HAP-1 (cell line): ENCODE measurements at regions not wholly inside any gene's neighbourhood (a gene's known extent, or its start where the extent isn't known, plus 50 kb on each side); places are given as distances from the start of the nearest gene placed in this dataset.

ENCODE experiments used
- DNase-seq, 2 experiments: peaks; one replicate each; pipeline ENCODE4 v3.0.0-alpha.2; 2016 to 2020; ENCODE audit warnings: low spot score in 2 of 2
- H3K27me3 ChIP-seq: fragments of 250-450 bp; sonication (Bioruptor Pico); 2 replicates; pipeline ENCODE4 v1.5.1; 2020; ENCODE audit warnings: low read depth, mild to moderate bottlenecking, moderate library complexity
- H3K36me3 ChIP-seq: fragments of 250-450 bp; sonication (Bioruptor Pico); replicated peaks from 2 replicates; pipeline ENCODE4 v1.5.1; 2020; ENCODE audit warnings: mild to moderate bottlenecking
- H3K4me1 ChIP-seq: fragments of 250-450 bp; sonication (Bioruptor Pico); 2 replicates; pipeline ENCODE4 v1.5.1; 2020; ENCODE audit warnings: mild to moderate bottlenecking
- H3K4me3 ChIP-seq: fragments of 250-450 bp; sonication (Bioruptor Pico); 2 replicates; pipeline ENCODE4 v1.5.1; 2020; ENCODE audit warnings: mild to moderate bottlenecking, moderate library complexity
- H3K9me3 ChIP-seq: fragments of 250-450 bp; sonication (Bioruptor Pico); 2 replicates; pipeline ENCODE4 v1.5.1; 2020; ENCODE audit warnings: mild to moderate bottlenecking, moderate library complexity
- in situ Hi-C: fragments of 300-500 bp; cut with MboI; formaldehyde crosslinking; loops from 3 replicates; pipeline ENCODE4 v1.14.3; 2020; ENCODE audit warnings: low sequenced_read_pairs, inconsistent platforms, mixed read lengths

- Histone ChIP-seq H3K9me3 (no peaks in the 10 kb centered on the region), H3K36me3 (no peaks in the 10 kb centered on the region), H3K4me1 (no peaks in the 10 kb centered on the region), H3K4me3 (no peak overlapping the region), H3K27me3 (no peaks in the 10 kb centered on the region)
- DNase-seq = no peak
- in situ Hi-C loops = no loop called here
Observed at GRCh38 chr5:92886751-92887150, 694.3 kb downstream of the NR2F1-AS1 start.

DNA sequence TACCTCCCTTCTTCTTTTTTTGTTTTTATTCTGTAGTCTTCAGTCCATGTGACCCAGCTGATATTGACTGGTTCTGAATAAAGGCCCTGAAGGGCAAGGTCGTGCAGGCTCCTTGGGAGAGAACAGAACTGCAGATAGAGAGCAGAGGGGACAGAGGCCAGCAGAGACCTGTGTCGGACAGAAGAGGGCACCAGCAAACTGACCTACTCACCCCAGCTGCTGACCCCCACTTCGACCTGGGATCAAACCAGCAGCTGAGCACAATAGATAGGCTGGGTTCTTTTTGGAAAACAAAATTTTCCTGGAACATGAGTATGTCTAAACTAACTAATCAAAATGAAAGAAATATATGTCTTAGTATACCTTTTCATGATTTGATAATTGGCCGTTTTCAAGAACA, 695.1 kb downstream of the NR2F1-AS1 start:
- peak in 1 of 2 experiments; percentile 11 for DNase-seq
- H3K4me1 ChIP-seq = no peaks in the 10 kb centered on the region
- H3K27me3 ChIP-seq = no peaks in the 10 kb centered on the region
- no peaks in the 10 kb centered on the region for H3K36me3 ChIP-seq
- no peak overlapping the region for H3K4me3 ChIP-seq
- in situ Hi-C loops = no loop called here
- H3K9me3 ChIP-seq = no peaks in the 10 kb centered on the region

DNA sequence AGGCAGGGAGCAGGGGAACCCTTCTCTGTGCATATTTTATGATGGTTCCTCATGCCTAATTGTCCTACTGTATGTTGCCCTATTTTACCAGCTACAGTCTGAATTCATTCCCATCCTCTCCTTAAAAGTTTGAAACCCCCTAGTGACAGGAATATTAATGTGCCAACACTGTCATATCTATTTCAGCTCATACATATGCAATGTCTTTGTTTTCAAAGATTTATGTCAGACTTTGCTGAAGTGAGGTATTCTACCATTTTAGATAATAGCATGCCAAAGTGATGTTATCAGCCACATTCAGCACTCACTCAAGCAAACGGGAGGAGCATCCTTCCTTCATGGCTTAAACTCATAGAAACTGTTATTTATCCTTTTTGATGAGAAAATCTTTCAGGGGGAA, 696.5 kb downstream of the NR2F1-AS1 start:
- in situ Hi-C loops = no loop called here
- Histone ChIP-seq H3K36me3 (no peaks in the 10 kb centered on the region), H3K4me1 (no peaks in the 10 kb centered on the region), H3K9me3 (no peaks in the 10 kb centered on the region), H3K27me3 (no peaks in the 10 kb centered on the region), H3K4me3 (no peak overlapping the region)
- no peak for DNase-seq

GRCh38 chr5:92879806-92880543, 701.0 kb downstream of the NR2F1-AS1 start:
- in situ Hi-C loops = no loop called here
- DNase-seq = no peak

GRCh38 chr5:92874790-92875189, 706.2 kb downstream of the NR2F1-AS1 start:
- Histone ChIP-seq H3K36me3 (no peaks in the 10 kb centered on the region), H3K27me3 (no peaks in the 10 kb centered on the region), H3K9me3 (0 out of 2 replicates have a peak, but pooled peaks cover 5% of the 10 kb centered on the region), H3K4me3 (no peak overlapping the region), H3K4me1 (no peaks in the 10 kb centered on the region)
- no peak for DNase-seq
- in situ Hi-C loops = no loop called here

More at GRCh38 chr5:92879806-92880543, 701.0 kb downstream of the NR2F1-AS1 start:
- Histone ChIP-seq H3K9me3 (0 out of 2 replicates have a peak, but pooled peaks cover 2% of the 10 kb centered on the region), H3K4me3 (no peak overlapping the region), H3K4me1 (no peaks in the 10 kb centered on the region), H3K27me3 (no peaks in the 10 kb centered on the region), H3K36me3 (no peaks in the 10 kb centered on the region)

GRCh38 chr5:92868442-92868841, 712.6 kb downstream of the NR2F1-AS1 start:
- in situ Hi-C loops = no loop called here
- Histone ChIP-seq H3K36me3 (no peaks in the 10 kb centered on the region), H3K9me3 (no peaks in the 10 kb centered on the region), H3K4me3 (no peak overlapping the region), H3K4me1 (no peaks in the 10 kb centered on the region), H3K27me3 (no peaks in the 10 kb centered on the region)
- DNase-seq = no peak

- DNase-seq = no peak
- in situ Hi-C loops = no loop called here
- Histone ChIP-seq H3K4me3 (no peak overlapping the region), H3K4me1 (no peaks in the 10 kb centered on the region), H3K9me3 (no peaks in the 10 kb centered on the region), H3K27me3 (no peaks in the 10 kb centered on the region), H3K36me3 (no peaks in the 10 kb centered on the region)
Observed at GRCh38 chr5:92864591-92864990, 716.4 kb downstream of the NR2F1-AS1 start.

GRCh38 chr5:92863666-92864065, 717.4 kb downstream of the NR2F1-AS1 start:
- in situ Hi-C loops = no loop called here
- H3K9me3 ChIP-seq = no peaks in the 10 kb centered on the region
- DNase-seq = no peak
- H3K4me3 ChIP-seq = no peak overlapping the region
- H3K36me3 ChIP-seq = no peaks in the 10 kb centered on the region
- H3K27me3 ChIP-seq = no peaks in the 10 kb centered on the region
- H3K4me1 ChIP-seq = no peaks in the 10 kb centered on the region

DNA sequence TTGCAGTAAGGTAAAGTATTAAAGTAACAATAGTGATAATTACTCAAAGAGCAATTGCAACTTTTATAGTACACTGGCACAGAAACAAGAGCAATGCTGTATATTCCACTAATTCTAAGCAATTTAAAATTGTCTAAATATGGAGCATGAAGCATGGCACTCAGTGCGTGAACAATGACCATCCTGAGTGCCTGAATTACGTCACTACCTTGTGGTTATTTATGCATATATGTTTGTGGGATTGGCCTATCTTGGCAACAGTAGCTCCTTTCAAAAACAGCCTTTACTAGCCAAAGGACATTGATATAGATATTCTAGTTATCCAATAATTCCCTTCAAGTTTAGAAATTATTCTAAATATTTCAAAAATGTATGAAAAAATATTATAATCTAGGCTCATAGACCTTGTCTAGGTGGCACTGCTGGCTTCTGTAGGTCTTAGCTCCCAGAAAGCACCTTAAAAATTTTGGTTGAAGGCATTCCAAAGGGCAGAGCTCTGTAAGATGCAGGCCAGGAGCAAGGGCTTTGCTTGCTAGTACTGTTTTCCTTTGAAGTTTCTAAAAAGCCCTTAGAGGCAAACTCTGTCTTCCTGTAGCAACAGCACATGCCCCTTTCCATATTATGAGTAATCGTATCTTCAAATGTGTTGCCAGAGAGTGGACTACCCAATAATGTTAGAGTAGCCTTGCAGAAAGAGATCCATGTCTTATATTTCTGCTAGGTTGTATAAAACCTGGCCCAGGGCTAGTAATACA, 719.3 kb downstream of the NR2F1-AS1 start:
- in situ Hi-C loops = no loop called here
- H3K36me3 ChIP-seq = no peaks in the 10 kb centered on the region
- no peak for DNase-seq
- no peaks in the 10 kb centered on the region for H3K4me1 ChIP-seq
- no peak overlapping the region for H3K4me3 ChIP-seq
- no peaks in the 10 kb centered on the region for H3K9me3 ChIP-seq
- no peaks in the 10 kb centered on the region for H3K27me3 ChIP-seq

DNA sequence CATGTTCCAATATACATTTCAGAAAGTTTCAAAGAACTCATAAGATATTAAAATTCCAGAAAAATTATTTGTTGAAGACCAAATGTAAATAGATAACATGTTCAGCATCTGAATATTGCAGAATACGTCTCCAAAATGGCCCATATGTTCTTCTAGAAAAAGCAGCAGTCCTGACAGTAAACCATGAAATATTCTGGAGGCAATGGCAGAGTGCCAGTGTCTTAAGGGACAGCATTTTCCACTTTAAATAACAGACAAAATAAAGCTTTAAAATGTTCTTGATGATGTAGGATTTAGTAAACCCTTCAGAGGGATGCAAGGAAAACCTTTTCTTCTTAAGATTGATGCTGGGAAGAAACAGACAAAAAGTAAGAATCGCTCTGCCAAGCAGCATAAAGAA, 721.0 kb downstream of the NR2F1-AS1 start:
- Histone ChIP-seq H3K9me3 (no peaks in the 10 kb centered on the region), H3K4me1 (no peaks in the 10 kb centered on the region), H3K27me3 (no peaks in the 10 kb centered on the region), H3K4me3 (no peak overlapping the region), H3K36me3 (no peaks in the 10 kb centered on the region)
- DNase-seq = no peak
- in situ Hi-C loops = no loop called here

GRCh38 chr5:92852219-92852618, 728.8 kb downstream of the NR2F1-AS1 start:
- H3K4me3 ChIP-seq = no peak overlapping the region
- no peaks in the 10 kb centered on the region for H3K27me3 ChIP-seq
- in situ Hi-C loops = no loop called here
- no peaks in the 10 kb centered on the region for H3K4me1 ChIP-seq
- DNase-seq = no peak
- no peaks in the 10 kb centered on the region for H3K36me3 ChIP-seq
- H3K9me3 ChIP-seq = no peaks in the 10 kb centered on the region

GRCh38 chr5:92850886-92851285, 730.1 kb downstream of the NR2F1-AS1 start:
- no peaks in the 10 kb centered on the region for H3K27me3 ChIP-seq
- no peak overlapping the region for H3K4me3 ChIP-seq
- DNase-seq = no peak
- no peaks in the 10 kb centered on the region for H3K4me1 ChIP-seq
- H3K9me3 ChIP-seq = no peaks in the 10 kb centered on the region
- in situ Hi-C loops = no loop called here
- no peaks in the 10 kb centered on the region for H3K36me3 ChIP-seq

DNA sequence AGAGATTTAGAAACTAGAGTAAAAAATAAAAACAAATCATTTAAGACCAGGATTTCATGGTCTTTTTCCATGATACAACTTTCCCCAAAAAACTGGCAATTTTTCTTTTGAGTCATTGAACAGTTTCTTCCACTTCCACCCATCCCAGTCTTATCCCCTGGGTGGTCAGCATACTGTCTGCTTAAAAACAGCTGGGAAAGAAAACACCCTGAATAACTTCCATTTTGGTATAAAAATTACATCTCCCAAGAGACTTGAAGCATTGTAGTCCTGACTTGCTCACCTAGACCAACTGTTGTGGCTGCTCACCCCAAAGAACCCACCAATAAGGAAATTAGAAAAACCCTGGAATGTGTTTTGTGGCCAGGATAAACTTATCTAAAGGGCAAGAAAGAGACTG, 731.3 kb downstream of the NR2F1-AS1 start:
- Histone ChIP-seq H3K36me3 (no peaks in the 10 kb centered on the region), H3K4me1 (no peaks in the 10 kb centered on the region), H3K27me3 (no peaks in the 10 kb centered on the region), H3K4me3 (no peak overlapping the region), H3K9me3 (no peaks in the 10 kb centered on the region)
- no peak for DNase-seq
- in situ Hi-C loops = no loop called here

GRCh38 chr5:92841604-92842155, 739.3 kb downstream of the NR2F1-AS1 start:
- DNase-seq = no peak
- H3K27me3 ChIP-seq = no peaks in the 10 kb centered on the region
- H3K4me3 ChIP-seq = no peak overlapping the region
- no peaks in the 10 kb centered on the region for H3K36me3 ChIP-seq
- no peaks in the 10 kb centered on the region for H3K4me1 ChIP-seq
- H3K9me3 ChIP-seq = no peaks in the 10 kb centered on the region
- in situ Hi-C loops = no loop called here
